Muscle of leg (tissue), 3 donors: ENCODE measurements at regions not wholly inside any gene's neighbourhood (a gene's known extent, or its start where the extent isn't known, plus 50 kb on each side); places are given as distances from the start of the nearest gene placed in this dataset.
"Not testable (repeated sequence)": the region's sequence is repeated elsewhere in the genome, so short reads cannot be mapped to it uniquely, and the experiment has no call there.

Experiments used
- DNase-seq: peaks from one replicate; pipeline ENCODE4 v3.0.0; 2013
- H3K27ac ChIP-seq: one replicate; pipeline ENCODE4 v1.5.1; 2013; ENCODE audit warnings: mild to moderate bottlenecking, low read length, control low read depth
- H3K27me3 ChIP-seq: one replicate; pipeline ENCODE4 v1.6.1; 2013; ENCODE audit warnings: low read length; ENCODE audit not compliant: control insufficient read depth, insufficient read depth
- H3K36me3 ChIP-seq: one replicate; pipeline ENCODE4 v1.6.1; 2013; ENCODE audit warnings: low read length; ENCODE audit not compliant: control insufficient read depth, insufficient read depth
- H3K4me1 ChIP-seq: one replicate; pipeline ENCODE4 v1.6.1; 2013; ENCODE audit warnings: low read length; ENCODE audit not compliant: control insufficient read depth, insufficient read depth
- H3K4me3 ChIP-seq: one replicate; pipeline ENCODE4 v1.5.1; 2013; ENCODE audit warnings: low read length, control low read depth
- H3K9me3 ChIP-seq: replicated peaks from 2 replicates; pipeline ENCODE4 v1.6.1; 2013; ENCODE audit warnings: low read depth, low read length; ENCODE audit not compliant: control insufficient read depth
- WGBS: methylation state at CpG from one replicate; pipeline ENCODE4 v1.1.5; 2013; ENCODE audit warnings: missing lambda C conversion rate; ENCODE audit not compliant: insufficient coverage; 5-methylcytosine and 5-hydroxymethylcytosine counted together

- no peaks in the 10 kb centered on the region for H3K9me3 ChIP-seq
- no peaks in the 10 kb centered on the region for H3K27me3 ChIP-seq
- peak; percentile 39 for DNase-seq
- H3K36me3 ChIP-seq: no peaks in the 10 kb centered on the region
- WGBS: no CpG with 5 or more reads among the region's 3 CpGs
- no peak overlapping the region for H3K27ac ChIP-seq
- no peak overlapping the region for H3K4me3 ChIP-seq
- no peaks in the 10 kb centered on the region for H3K4me1 ChIP-seq
These were observed 295.3 kb upstream of the PMFBP1 start for GRCh38 chr16:72467157-72467759.

- no peaks in the 10 kb centered on the region for H3K9me3 ChIP-seq
- no peaks in the 10 kb centered on the region for H3K36me3 ChIP-seq
- no peak for DNase-seq
- no peaks in the 10 kb centered on the region for H3K4me1 ChIP-seq
- WGBS: no CpG with 5 or more reads among the region's 5 CpGs
- no peak overlapping the region for H3K4me3 ChIP-seq
- H3K27me3 ChIP-seq: no peaks in the 10 kb centered on the region
- H3K27ac ChIP-seq: no peak overlapping the region
These were observed 292.8 kb upstream of the PMFBP1 start for GRCh38 chr16:72464597-72465368.

- no CpG with 5 or more reads among the region's 1 CpG for WGBS
- H3K9me3 ChIP-seq: no peaks in the 10 kb centered on the region
These were observed 292.1 kb upstream of the PMFBP1 start for GRCh38 chr16:72464052-72464451.

GRCh38 chr16:72458035-72458434, 286.1 kb upstream of the PMFBP1 start:
- WGBS: 100% methylated on average over 1 of the region's 2 CpGs
- Histone ChIP-seq H3K27me3 (no peaks in the 10 kb centered on the region), H3K36me3 (no peaks in the 10 kb centered on the region), H3K4me1 (no peaks in the 10 kb centered on the region), H3K4me3 (no peak overlapping the region), H3K9me3 (peaks cover 13% of the 10 kb centered on the region), H3K27ac (no peak overlapping the region)
- peak; percentile 14 for DNase-seq

More at GRCh38 chr16:72464052-72464451, 292.1 kb upstream of the PMFBP1 start:
- no peaks in the 10 kb centered on the region for H3K27me3 ChIP-seq
- no peaks in the 10 kb centered on the region for H3K4me1 ChIP-seq
- no peak for DNase-seq
- H3K27ac ChIP-seq: no peak overlapping the region
- no peak overlapping the region for H3K4me3 ChIP-seq
- no peaks in the 10 kb centered on the region for H3K36me3 ChIP-seq

- no peak for DNase-seq
- H3K9me3 ChIP-seq: peaks cover 13% of the 10 kb centered on the region
- no peaks in the 10 kb centered on the region for H3K36me3 ChIP-seq
- no peaks in the 10 kb centered on the region for H3K4me1 ChIP-seq
- no CpG with 5 or more reads among the region's 4 CpGs for WGBS
- H3K27me3 ChIP-seq: no peaks in the 10 kb centered on the region
- no peak overlapping the region for H3K4me3 ChIP-seq
- H3K27ac ChIP-seq: no peak overlapping the region
These were observed 285.4 kb upstream of the PMFBP1 start for GRCh38 chr16:72457243-72457940.

- Histone ChIP-seq H3K4me3 (no peak overlapping the region), H3K4me1 (no peaks in the 10 kb centered on the region), H3K27me3 (no peaks in the 10 kb centered on the region), H3K27ac (no peak overlapping the region), H3K36me3 (no peaks in the 10 kb centered on the region), H3K9me3 (peaks cover 13% of the 10 kb centered on the region)
- peak; percentile 4 for DNase-seq
- 100% methylated on average over 1 of the region's 2 CpGs for WGBS
These were observed 284.0 kb upstream of the PMFBP1 start for GRCh38 chr16:72455743-72456659.

GRCh38 chr16:72453856-72454255, 281.9 kb upstream of the PMFBP1 start:
- peaks cover 13% of the 10 kb centered on the region for H3K9me3 ChIP-seq
- not testable (repeated sequence) for H3K27ac ChIP-seq, DNase-seq, H3K4me1 ChIP-seq, H3K27me3 ChIP-seq, H3K4me3 ChIP-seq, H3K36me3 ChIP-seq
- 88% methylated on average over 7 of the region's 9 CpGs for whole genome bisulfite sequencing

- no peak for DNase-seq
- Histone ChIP-seq H3K9me3 (no peaks in the 10 kb centered on the region), H3K36me3 (no peaks in the 10 kb centered on the region), H3K27me3 (no peaks in the 10 kb centered on the region), H3K4me1 (no peaks in the 10 kb centered on the region), H3K4me3 (no peak overlapping the region), H3K27ac (no peak overlapping the region)
- WGBS: no CpG with 5 or more reads among the region's 1 CpG
These were observed 272.7 kb upstream of the PMFBP1 start for GRCh38 chr16:72444696-72445095.

- Histone ChIP-seq H3K9me3 (no peaks in the 10 kb centered on the region), H3K4me1 (no peaks in the 10 kb centered on the region), H3K27ac (no peak overlapping the region), H3K4me3 (no peak overlapping the region), H3K36me3 (no peaks in the 10 kb centered on the region), H3K27me3 (no peaks in the 10 kb centered on the region)
- DNase-seq: no peak
- no CpG with 5 or more reads among the region's 1 CpG for WGBS
These were observed 271.9 kb upstream of the PMFBP1 start for GRCh38 chr16:72443809-72444208.
